ENCODE measurements at regions not wholly inside any gene's neighbourhood (a gene's known extent, or its start where the extent isn't known, plus 50 kb on each side); places are given as distances from the start of the nearest gene placed in this dataset.
"Not testable (repeated sequence)": the region's sequence is repeated elsewhere in the genome, so short reads cannot be mapped to it uniquely, and the experiment has no call there.

- H3K9me3 Mint-ChIP-seq = no peaks in the 10 kb centered on the region
- no peaks in the 10 kb centered on the region for H3K27me3 Mint-ChIP-seq (ENCODE audit: low read depth)
These were observed 137.5 kb upstream of the SPRED1 start for GRCh38 chr15:38115121-38115520.

DNA sequence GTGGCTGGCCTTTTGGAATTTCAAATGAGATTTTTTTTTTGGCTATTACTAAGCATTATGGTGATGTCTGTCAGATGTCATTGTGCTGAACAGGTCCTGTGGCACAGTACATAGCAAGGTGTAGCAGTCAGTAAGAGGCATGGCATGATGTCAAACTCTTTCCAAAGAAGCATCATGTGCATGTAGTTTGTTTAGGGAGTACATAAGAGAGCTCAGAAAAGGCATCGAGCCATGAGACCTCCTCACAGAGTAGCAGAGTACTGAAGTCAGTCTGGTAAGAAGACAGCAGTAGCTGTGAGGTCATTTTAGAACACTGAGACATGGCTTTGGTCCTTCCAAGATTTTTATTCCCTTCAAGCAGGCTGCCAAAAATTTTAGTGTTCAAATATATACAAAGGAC lies 134.9 kb upstream of the SPRED1 start:
- Mint-ChIP-seq H3K27me3 (ENCODE audit: low read depth) (no peaks in the 10 kb centered on the region), H3K27ac (no peak overlapping the region), H3K9me3 (peaks cover 23% of the 10 kb centered on the region), H3K36me3 (peaks cover under 1% of the 10 kb centered on the region), H3K4me1 (no peaks in the 10 kb centered on the region), H3K4me3 (no peak overlapping the region)
- DNase-seq (ENCODE audit: low spot score in 2 of 2, unreplicated experiment in 2 of 2) = no peak
- TF ChIP-seq CTCF (IDR thresholded peaks at IDR 0.05; ENCODE audit: unreplicated experiment) = no peak

More at GRCh38 chr15:38115121-38115520, 137.5 kb upstream of the SPRED1 start:
- no peak for TF ChIP-seq CTCF (IDR thresholded peaks at IDR 0.05; ENCODE audit: unreplicated experiment)
- Mint-ChIP-seq H3K4me1 (no peaks in the 10 kb centered on the region), H3K27ac (no peak overlapping the region), H3K4me3 (no peak overlapping the region), H3K36me3 (no peaks in the 10 kb centered on the region)
- DNase-seq (ENCODE audit: low spot score in 2 of 2, unreplicated experiment in 2 of 2) = no peak

DNA sequence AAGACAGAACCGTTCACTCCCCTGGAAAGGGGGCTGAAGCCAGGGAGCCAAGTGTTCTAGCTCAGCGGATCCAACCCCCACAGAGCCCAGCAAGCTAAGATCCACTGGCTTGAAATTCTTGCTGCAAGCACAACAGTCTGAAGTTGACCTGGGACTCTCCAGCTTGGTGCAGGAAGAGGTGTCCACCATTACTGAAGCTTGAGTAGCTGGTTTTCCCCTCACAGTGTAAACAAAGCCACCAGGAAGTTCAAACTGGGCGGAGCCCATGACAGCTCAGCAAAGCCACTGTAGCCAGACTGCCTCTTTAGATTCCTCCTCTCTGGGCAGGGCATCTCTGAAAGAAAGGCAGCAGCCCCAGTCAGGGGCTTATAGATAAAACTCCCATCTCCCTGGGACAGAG lies 132.8 kb upstream of the SPRED1 start:
- not testable (repeated sequence) for H3K4me3 Mint-ChIP-seq; H3K27me3 Mint-ChIP-seq (ENCODE audit: low read depth); H3K4me1 Mint-ChIP-seq; H3K36me3 Mint-ChIP-seq; DNase-seq (ENCODE audit: low spot score in 2 of 2, unreplicated experiment in 2 of 2); H3K27ac Mint-ChIP-seq
- peaks cover 33% of the 10 kb centered on the region for H3K9me3 Mint-ChIP-seq

GRCh38 chr15:38127306-38127771 lies 125.3 kb upstream of the SPRED1 start:
- DNase-seq (ENCODE audit: low spot score in 2 of 2, unreplicated experiment in 2 of 2) = no peak
- Mint-ChIP-seq H3K9me3 (peaks cover 18% of the 10 kb centered on the region), H3K4me1 (peaks cover 39% of the 10 kb centered on the region), H3K36me3 (peaks cover 2% of the 10 kb centered on the region), H3K27ac (peak overlapping the region; percentile 53), H3K4me3 (no peak overlapping the region), H3K27me3 (ENCODE audit: low read depth) (no peaks in the 10 kb centered on the region)
- TF ChIP-seq CTCF (IDR thresholded peaks at IDR 0.05; ENCODE audit: unreplicated experiment) = no peak

DNA sequence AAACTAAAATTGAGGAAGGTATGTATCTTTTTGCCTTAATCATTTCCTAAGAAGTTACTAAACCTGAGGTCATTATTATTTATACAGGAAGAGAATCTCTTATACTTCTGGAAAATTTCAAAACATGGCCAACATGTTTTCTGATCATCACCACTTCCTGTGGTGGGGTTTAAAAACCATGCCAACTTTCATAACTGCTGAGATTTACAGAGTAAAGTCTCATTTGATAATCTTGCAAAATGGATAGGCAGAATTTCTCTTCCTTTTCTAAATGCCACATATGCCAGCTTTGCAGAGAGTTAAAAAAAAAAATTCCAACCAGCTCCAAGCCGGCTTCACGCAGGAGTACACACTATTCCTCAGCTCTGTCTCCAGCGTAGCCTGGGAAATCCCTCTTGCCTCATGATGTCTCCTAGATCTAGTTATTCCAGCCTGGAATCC lies 124.3 kb upstream of the SPRED1 start:
- peaks cover 11% of the 10 kb centered on the region for H3K9me3 Mint-ChIP-seq
- H3K4me1 Mint-ChIP-seq = peaks cover 39% of the 10 kb centered on the region
- H3K36me3 Mint-ChIP-seq = no peaks in the 10 kb centered on the region
- no peak for TF ChIP-seq CTCF (IDR thresholded peaks at IDR 0.05; ENCODE audit: unreplicated experiment)
- H3K27ac Mint-ChIP-seq = peak overlapping the region; percentile 83
- DNase-seq (ENCODE audit: low spot score in 2 of 2, unreplicated experiment in 2 of 2) = no peak
- H3K27me3 Mint-ChIP-seq (ENCODE audit: low read depth) = no peaks in the 10 kb centered on the region
- no peak overlapping the region for H3K4me3 Mint-ChIP-seq

DNA sequence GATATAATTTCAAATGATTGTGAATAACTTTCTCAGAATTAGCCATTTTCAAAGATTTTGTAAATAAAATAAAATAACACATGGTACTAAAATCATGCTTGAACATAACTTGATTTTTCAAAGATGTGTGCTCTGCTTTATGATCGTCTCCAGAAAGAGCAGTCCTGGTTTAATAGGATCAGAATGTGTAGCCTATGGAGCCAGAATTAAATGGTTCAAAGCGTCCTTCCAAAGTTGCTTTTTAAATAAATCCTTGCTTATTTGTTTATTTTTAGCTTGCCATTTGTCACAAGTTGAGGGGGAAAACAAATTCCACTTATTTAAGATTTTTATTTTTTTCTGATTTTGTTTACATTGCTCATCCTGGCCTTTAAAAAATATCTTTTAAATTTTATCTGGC lies 123.7 kb upstream of the SPRED1 start:
- Mint-ChIP-seq H3K36me3 (no peaks in the 10 kb centered on the region), H3K4me3 (no peak overlapping the region), H3K4me1 (peaks cover 39% of the 10 kb centered on the region), H3K27ac (peak overlapping the region; percentile 51), H3K27me3 (ENCODE audit: low read depth) (no peaks in the 10 kb centered on the region), H3K9me3 (peaks cover 7% of the 10 kb centered on the region)
- TF ChIP-seq CTCF (IDR thresholded peaks at IDR 0.05; ENCODE audit: unreplicated experiment) = no peak
- no peak for DNase-seq (ENCODE audit: low spot score in 2 of 2, unreplicated experiment in 2 of 2)

All from mesothelial cell of epicardium (in vitro differentiated cells).